MCF 10A (cell line): ENCODE measurements at regions not wholly inside any gene's neighbourhood (a gene's known extent, or its start where the extent isn't known, plus 50 kb on each side); places are given as distances from the start of the nearest gene placed in this dataset.
A peak's percentile ranks its signal among the peaks of the same experiment; 100 is the strongest.
"Not testable (repeated sequence)": the region's sequence is repeated elsewhere in the genome, so short reads cannot be mapped to it uniquely, and the experiment has no call there.

Experiments used
- BruUV-seq: library from RNA; stranded (reverse); fragments of 400-500 nt; replicated peaks from 2 replicates; lab custom pipeline; 2021; lab: Mats Ljungman, UMichigan
- CTCF ChIA-PET: fragments of 300-600 bp; sonication (Branson Sonifier 250); formaldehyde crosslinking; extraction: SDS; loops from one replicate; lab custom pipeline; 2021; ENCODE audit warnings: antibody characterized with exemption, inconsistent platforms; lab: Yijun Ruan, JAX
- POLR2A ChIA-PET: fragments of 300-600, 350-650 bp; sonication (Branson Sonifier 250); formaldehyde crosslinking; extraction: SDS; loops from one replicate; lab custom pipeline; 2020; ENCODE audit warnings: antibody characterized with exemption, inconsistent platforms; lab: Yijun Ruan, JAX
- DNase-seq: peaks from one replicate; pipeline ENCODE4 v3.0.0-alpha.2; 2018; ENCODE audit not compliant: unreplicated experiment
- H3K27ac Mint-ChIP-seq: one replicate; pipeline ENCODE4 v1.8.0; 2022; ENCODE audit warnings: mild to moderate bottlenecking, low read depth, mixed read lengths; ENCODE audit not compliant: unreplicated experiment
- H3K27me3 Mint-ChIP-seq: one replicate; pipeline ENCODE4 v1.8.0; 2022; ENCODE audit warnings: mixed read lengths; ENCODE audit not compliant: insufficient read depth, unreplicated experiment
- H3K36me3 Mint-ChIP-seq: one replicate; pipeline ENCODE4 v1.8.0; 2022; ENCODE audit warnings: mild to moderate bottlenecking, moderate library complexity, mixed read lengths; ENCODE audit not compliant: insufficient read depth, unreplicated experiment
- H3K4me1 Mint-ChIP-seq: one replicate; pipeline ENCODE4 v1.8.0; 2022; ENCODE audit warnings: mixed read lengths; ENCODE audit not compliant: insufficient read depth, unreplicated experiment
- H3K4me3 Mint-ChIP-seq: one replicate; pipeline ENCODE4 v1.8.0; 2022; ENCODE audit warnings: mild to moderate bottlenecking, moderate library complexity, mixed read lengths; ENCODE audit not compliant: unreplicated experiment
- H3K9me3 Mint-ChIP-seq: one replicate; pipeline ENCODE4 v1.8.0; 2022; ENCODE audit warnings: mixed read lengths; ENCODE audit not compliant: unreplicated experiment
- intact Hi-C: fragments of 100-400 bp; cut with micrococcal nuclease; formaldehyde crosslinking; loops from 2 replicates; pipeline ENCODE4 v1.14.1; 2022

- H3K4me1 Mint-ChIP-seq, H3K27ac Mint-ChIP-seq, CTCF ChIA-PET, H3K27me3 Mint-ChIP-seq, DNase-seq, H3K36me3 Mint-ChIP-seq, H3K9me3 Mint-ChIP-seq, BruUV-seq, POLR2A ChIA-PET, H3K4me3 Mint-ChIP-seq, intact Hi-C loops: not testable (repeated sequence)
Observed at GRCh38 chr7:150090776-150091175, 217.0 kb downstream of the ATP6V0E2 start.

DNA sequence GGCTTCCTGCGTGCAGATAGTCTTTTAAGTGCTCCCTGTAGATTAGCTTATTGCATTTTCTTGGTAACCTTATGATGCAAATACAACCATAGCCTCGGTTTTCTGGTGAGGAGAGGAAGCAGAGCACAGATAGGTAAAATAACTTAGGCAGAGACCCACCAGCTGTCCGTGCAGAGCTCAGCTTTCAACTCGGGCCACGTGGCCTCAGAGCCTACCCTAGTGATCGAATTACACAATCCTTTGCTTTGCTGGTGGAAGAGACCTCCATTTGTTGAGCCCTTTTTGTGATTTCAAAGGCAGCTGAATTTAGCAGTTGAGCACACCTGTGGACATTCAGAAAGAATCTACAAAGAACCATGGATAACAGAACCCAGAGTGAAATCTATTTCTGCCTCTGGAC is 220.1 kb downstream of the ATP6V0E2 start:
- H3K4me1 Mint-ChIP-seq, DNase-seq, H3K4me3 Mint-ChIP-seq, BruUV-seq, H3K36me3 Mint-ChIP-seq, POLR2A ChIA-PET, intact Hi-C loops, CTCF ChIA-PET, H3K9me3 Mint-ChIP-seq, H3K27ac Mint-ChIP-seq, H3K27me3 Mint-ChIP-seq: not testable (repeated sequence)

GRCh38 chr7:150096213-150096994 is 222.6 kb downstream of the ATP6V0E2 start:
- POLR2A ChIA-PET, CTCF ChIA-PET, H3K4me3 Mint-ChIP-seq, BruUV-seq, H3K27ac Mint-ChIP-seq, H3K9me3 Mint-ChIP-seq, H3K27me3 Mint-ChIP-seq, DNase-seq, H3K4me1 Mint-ChIP-seq, H3K36me3 Mint-ChIP-seq, intact Hi-C loops: not testable (repeated sequence)

GRCh38 chr7:150098592-150098991 is 224.6 kb upstream of the LRRC61 start:
- H3K4me1 Mint-ChIP-seq, H3K27me3 Mint-ChIP-seq, POLR2A ChIA-PET, H3K4me3 Mint-ChIP-seq, DNase-seq, intact Hi-C loops, H3K27ac Mint-ChIP-seq, CTCF ChIA-PET, BruUV-seq, H3K36me3 Mint-ChIP-seq, H3K9me3 Mint-ChIP-seq: not testable (repeated sequence)

GRCh38 chr7:150101282-150101681 is 221.9 kb upstream of the LRRC61 start:
- H3K36me3 Mint-ChIP-seq, intact Hi-C loops, H3K27ac Mint-ChIP-seq, H3K9me3 Mint-ChIP-seq, CTCF ChIA-PET, H3K27me3 Mint-ChIP-seq, H3K4me3 Mint-ChIP-seq, BruUV-seq, POLR2A ChIA-PET, H3K4me1 Mint-ChIP-seq: not testable (repeated sequence)
- peak; percentile 47 for DNase-seq

GRCh38 chr7:150107283-150107682 is 215.9 kb upstream of the LRRC61 start:
- H3K9me3 Mint-ChIP-seq, BruUV-seq, H3K4me1 Mint-ChIP-seq, CTCF ChIA-PET, H3K27me3 Mint-ChIP-seq, H3K36me3 Mint-ChIP-seq, intact Hi-C loops, H3K27ac Mint-ChIP-seq, DNase-seq, H3K4me3 Mint-ChIP-seq, POLR2A ChIA-PET: not testable (repeated sequence)

GRCh38 chr7:150110375-150110820 is 212.8 kb upstream of the LRRC61 start:
- POLR2A ChIA-PET, H3K4me3 Mint-ChIP-seq, BruUV-seq, intact Hi-C loops, H3K4me1 Mint-ChIP-seq, H3K27ac Mint-ChIP-seq, CTCF ChIA-PET, H3K36me3 Mint-ChIP-seq, H3K9me3 Mint-ChIP-seq: not testable (repeated sequence)
- DNase-seq: peak; percentile 53
- H3K27me3 Mint-ChIP-seq: peaks cover 13% of the 10 kb centered on the region

DNA sequence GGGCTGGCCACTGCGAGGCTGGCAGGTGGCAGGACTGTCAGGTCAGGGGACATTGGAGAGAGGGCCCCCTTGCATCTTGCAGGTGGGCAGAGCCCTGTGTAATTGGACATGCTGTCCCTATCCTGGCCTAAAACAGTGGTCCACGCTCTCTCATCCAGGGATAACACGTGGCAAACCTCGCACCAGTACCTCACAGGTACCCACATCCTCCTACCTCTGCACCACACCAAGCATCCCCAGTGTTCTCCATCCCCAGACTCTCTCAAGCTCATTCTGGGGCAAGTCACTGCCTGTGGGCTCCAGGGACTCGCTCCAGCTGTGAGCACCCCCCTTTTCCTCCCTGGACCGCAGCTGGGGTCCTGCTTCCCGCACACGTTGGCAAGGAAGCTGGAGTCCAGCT is 212.3 kb upstream of the LRRC61 start:
- POLR2A ChIA-PET, H3K4me1 Mint-ChIP-seq, CTCF ChIA-PET, H3K4me3 Mint-ChIP-seq, DNase-seq, H3K27ac Mint-ChIP-seq, intact Hi-C loops, H3K9me3 Mint-ChIP-seq, H3K36me3 Mint-ChIP-seq, BruUV-seq: not testable (repeated sequence)
- peaks cover 14% of the 10 kb centered on the region for H3K27me3 Mint-ChIP-seq

DNA sequence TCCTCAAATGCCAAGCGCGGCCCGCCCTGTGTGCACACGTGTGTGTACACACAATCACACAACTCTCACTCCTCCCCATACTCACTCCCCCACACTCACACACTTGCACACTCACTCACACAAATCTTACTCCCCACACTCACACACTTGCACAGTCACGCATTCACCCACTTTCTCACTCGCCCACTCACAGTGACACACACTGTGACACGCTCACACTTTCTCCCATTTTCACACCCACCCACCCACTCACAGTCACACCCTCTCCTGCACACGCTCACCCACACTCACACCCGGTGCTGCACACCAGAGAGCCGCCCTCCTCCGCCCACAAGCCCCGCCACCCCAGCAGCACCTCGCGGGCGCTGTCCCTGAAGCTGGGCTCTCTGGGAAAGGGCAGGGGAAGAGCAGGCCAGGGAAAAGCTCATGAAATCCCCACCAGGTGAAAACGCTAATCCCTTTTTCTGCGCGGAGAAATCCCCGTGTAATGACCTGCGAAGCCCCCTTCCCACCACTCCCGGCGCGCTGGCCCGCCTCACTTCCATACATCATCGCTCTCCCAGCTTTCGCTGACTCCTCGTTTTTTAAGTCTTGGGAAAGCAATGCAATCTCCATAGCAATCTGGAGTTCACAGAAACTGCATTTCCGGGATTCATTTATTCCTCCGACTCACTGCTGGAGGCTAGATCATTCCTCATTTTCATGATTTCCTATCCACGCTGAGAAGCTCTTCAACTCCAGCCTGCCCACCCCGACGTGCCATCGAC is 211.6 kb upstream of the LRRC61 start:
- DNase-seq, POLR2A ChIA-PET, H3K4me1 Mint-ChIP-seq, H3K9me3 Mint-ChIP-seq, BruUV-seq, CTCF ChIA-PET, H3K36me3 Mint-ChIP-seq, H3K4me3 Mint-ChIP-seq, H3K27ac Mint-ChIP-seq, intact Hi-C loops: not testable (repeated sequence)
- peaks cover 14% of the 10 kb centered on the region for H3K27me3 Mint-ChIP-seq
